HCT116 (cell line): ENCODE measurements at regions not wholly inside any gene's neighbourhood (a gene's known extent, or its start where the extent isn't known, plus 50 kb on each side); places are given as distances from the start of the nearest gene placed in this dataset.
A peak's percentile ranks its signal among the peaks of the same experiment; 100 is the strongest.

Source experiments
- ATAC-seq: fragments of 200-7000 bp; cut with Tn5 transposase; 2 replicates; pipeline ENCODE4 v1.9.1; 2020; ENCODE audit warnings: mild to moderate bottlenecking, moderate library complexity
- BruUV-seq: library from RNA; stranded (reverse); fragments of 400-500 nt; replicated peaks from 2 replicates; lab custom pipeline; 2021; lab: Mats Ljungman, UMichigan
- CTCF ChIA-PET: fragments of 300-600 bp; sonication (Branson Sonifier 250); formaldehyde crosslinking; loops from one replicate; lab custom pipeline; 2021; ENCODE audit warnings: antibody characterized with exemption; lab: Charles Lee
- POLR2A ChIA-PET: fragments of 300-600, 350-600 bp; sonication (Branson Sonifier 250); formaldehyde crosslinking; loops from one replicate; lab custom pipeline; 2021; ENCODE audit warnings: antibody characterized with exemption; lab: Charles Lee
- RAD21 ChIA-PET, 2 experiments: fragments of 300-600 bp; sonication (Branson Sonifier 250); formaldehyde crosslinking; loops; one replicate each; lab custom pipeline; 2023; ENCODE audit warnings: low total read pairs in 2 of 2; ENCODE audit not compliant: uncharacterized antibody in 2 of 2, unreplicated experiment in 2 of 2, low non-redundant PET in 1 of 2; lab: Charles Lee
- DNase-seq: peaks from one replicate; pipeline ENCODE4 v3.0.0-alpha.2; 2010; ENCODE audit warnings: low read depth, low spot score
- H2AFZ ChIP-seq: fragments of 200-600 bp; shearing (Covaris generic), sonication (generic); 2 replicates; pipeline ENCODE4 v1.6.1; 2017; ENCODE audit warnings: low read depth, mixed run types, mixed read lengths, antibody characterized with exemption, low read length; ENCODE audit not compliant: poor library complexity, severe bottlenecking
- H3K27ac ChIP-seq: 2 replicates; pipeline ENCODE4 v1.5.1; 2012; ENCODE audit warnings: low read depth, low read length
- H3K27me3 ChIP-seq: fragments of 200-600 bp; sonication (generic); 2 replicates; pipeline ENCODE4 v1.6.1; 2016; ENCODE audit warnings: mixed run types, low read length, mixed read lengths; ENCODE audit not compliant: insufficient read depth
- H3K36me3 ChIP-seq, 2 experiments: fragments of 200-500 bp in 1 of 2; fragments of 200-600 bp in 1 of 2; sonication (Bioruptor generic) in 1 of 2; sonication (generic) in 1 of 2; 2 replicates each; pipeline versions ENCODE4 v1.5.1 to v1.6.1; 2014 to 2016; ENCODE audit warnings: low read length in 2 of 2, inconsistent platforms in 1 of 2, mixed read lengths in 1 of 2, mixed run types in 1 of 2; ENCODE audit not compliant: insufficient read depth in 2 of 2, control insufficient read depth in 1 of 2
- H3K4me1 ChIP-seq, 2 experiments: fragments of 200-600 bp in 1 of 2; sonication (generic) in 1 of 2; 2 replicates each; pipeline versions ENCODE4 v1.5.1 to v1.6.1; 2012 to 2017; ENCODE audit warnings: low read length in 2 of 2, inconsistent platforms in 1 of 2, mild to moderate bottlenecking in 1 of 2, mixed read lengths in 1 of 2, mixed run types in 1 of 2, moderate library complexity in 1 of 2; ENCODE audit not compliant: insufficient read depth in 2 of 2, control insufficient read depth in 1 of 2
- H3K4me2 ChIP-seq: fragments of 200-600 bp; sonication (generic); 2 replicates; pipeline ENCODE4 v1.6.1; 2017; ENCODE audit warnings: mixed run types, low read length, mixed read lengths
- H3K4me3 ChIP-seq, 2 experiments: fragments of 200-600 bp in 1 of 2; sonication (generic) in 1 of 2; replicated peaks in 1 of 2; 2 replicates each; pipeline ENCODE4 v1.5.1; 2011 to 2016; ENCODE audit warnings: low read length in 2 of 2, control low read depth in 1 of 2, low read depth in 1 of 2, mild to moderate bottlenecking in 1 of 2, mixed read lengths in 1 of 2, mixed run types in 1 of 2
- H3K79me2 ChIP-seq: fragments of 200-600 bp; sonication (generic); 2 replicates; pipeline ENCODE4 v1.6.1; 2017; ENCODE audit warnings: mild to moderate bottlenecking, mixed run types, low read length, moderate library complexity, mixed read lengths; ENCODE audit not compliant: insufficient read depth
- H3K9ac ChIP-seq: fragments of 200-600 bp; sonication (generic); 2 replicates; pipeline ENCODE4 v1.6.1; 2016; ENCODE audit warnings: low read length, mixed read lengths
- H3K9me2 ChIP-seq: fragments of 200-600 bp; sonication (generic), shearing (Covaris generic); 2 replicates; pipeline ENCODE4 v1.6.1; 2017; ENCODE audit warnings: mixed run types, mild to moderate bottlenecking, moderate library complexity; ENCODE audit not compliant: insufficient read depth
- H3K9me3 ChIP-seq, 2 experiments: fragments of 200-500 bp in 1 of 2; fragments of 200-600 bp in 1 of 2; sonication (Bioruptor generic) in 1 of 2; sonication (generic) in 1 of 2; 2 replicates each; pipeline ENCODE4 v1.6.1; 2014 to 2017; ENCODE audit warnings: low read length in 2 of 2, mixed read lengths in 2 of 2, inconsistent platforms in 1 of 2, low read depth in 1 of 2, mild to moderate bottlenecking in 1 of 2, mixed run types in 1 of 2, moderate library complexity in 1 of 2; ENCODE audit not compliant: control insufficient read depth in 1 of 2, insufficient read depth in 1 of 2
- H4K20me1 ChIP-seq: fragments of 200-600 bp; sonication (generic), shearing (Covaris generic); 2 replicates; pipeline ENCODE4 v1.6.1; 2017; ENCODE audit warnings: mixed run types, mild to moderate bottlenecking, moderate library complexity; ENCODE audit not compliant: insufficient read depth
- CBX3 ChIP-seq: IDR thresholded peaks from 2 replicates; pipeline ENCODE4 v1.6.1; 2012; ENCODE audit warnings: low read depth
- CTCF ChIP-seq, 3 experiments: fragments of 200-600 bp in 1 of 3; sonication (generic) in 1 of 3; IDR thresholded peaks in 2 of 3; conservative IDR thresholded peaks in 1 of 3; 2 replicates each; pipeline ENCODE4 v1.5.1; 2012 to 2017; ENCODE audit warnings: low read depth in 2 of 3, low read length in 2 of 3, antibody characterized with exemption in 1 of 3, borderline replicate concordance in 1 of 3, control low read depth in 1 of 3, mild to moderate bottlenecking in 1 of 3, mixed read lengths in 1 of 3, mixed run types in 1 of 3, moderate library complexity in 1 of 3; ENCODE audit not compliant: insufficient read depth in 1 of 3
- EGR1 ChIP-seq: IDR thresholded peaks from 2 replicates; pipeline ENCODE4 v1.6.1; 2012; ENCODE audit warnings: low read depth
- EZH2 ChIP-seq: fragments of 200-600 bp; sonication (generic); IDR thresholded peaks from 2 replicates; pipeline ENCODE4 v1.6.1; 2017; ENCODE audit warnings: antibody characterized with exemption, mixed run types
- EZH2phosphoT487 ChIP-seq: fragments of 200-600 bp; IDR thresholded peaks from 2 replicates; pipeline ENCODE4 v1.6.1; 2018; ENCODE audit warnings: antibody characterized with exemption, borderline replicate concordance
- JUND ChIP-seq: IDR thresholded peaks from 2 replicates; pipeline ENCODE4 v1.6.1; 2012
- RAD21 ChIP-seq: IDR thresholded peaks from 2 replicates; pipeline ENCODE4 v1.6.1; 2012; ENCODE audit warnings: low read depth, mild to moderate bottlenecking
- SIN3A ChIP-seq: IDR thresholded peaks from 2 replicates; pipeline ENCODE4 v1.6.1; 2012; ENCODE audit warnings: low read depth
- SRF ChIP-seq: IDR thresholded peaks from 2 replicates; pipeline ENCODE4 v1.6.1; 2012; ENCODE audit warnings: low read depth
- TCF7L2 ChIP-seq: IDR thresholded peaks from 2 replicates; pipeline ENCODE4 v1.7.0; 2011; ENCODE audit warnings: borderline replicate concordance, inconsistent platforms; ENCODE audit not compliant: insufficient read depth, insufficient read length; ENCODE audit errors: extremely low read depth
- YY1 ChIP-seq: IDR thresholded peaks from 2 replicates; pipeline ENCODE4 v1.6.1; 2011; ENCODE audit warnings: low read length, low read depth, moderate library complexity, mild to moderate bottlenecking; ENCODE audit not compliant: insufficient replicate concordance; ENCODE audit errors: extremely low read depth
- ZNF274 ChIP-seq: fragments of 200-500 bp; sonication (Bioruptor generic); IDR thresholded peaks from 2 replicates; pipeline ENCODE4 v1.6.1; 2014; ENCODE audit warnings: mild to moderate bottlenecking, low read depth, low read length, inconsistent platforms
- intact Hi-C: fragments of 100-400 bp; cut with micrococcal nuclease; formaldehyde crosslinking; loops from 2 replicates; pipeline ENCODE4 v1.10.0; 2022
- TF ChIP-seq, protein P1 (sequence below): IDR thresholded peaks from 2 replicates; pipeline ENCODE4 v1.6.1; 2012
- TF ChIP-seq, protein P2 (sequence below): IDR thresholded peaks from 2 replicates; pipeline ENCODE4 v1.6.1; 2011; ENCODE audit warnings: mild to moderate bottlenecking, low read length, moderate library complexity; ENCODE audit not compliant: insufficient replicate concordance; ENCODE audit errors: extremely low read depth

DNA sequence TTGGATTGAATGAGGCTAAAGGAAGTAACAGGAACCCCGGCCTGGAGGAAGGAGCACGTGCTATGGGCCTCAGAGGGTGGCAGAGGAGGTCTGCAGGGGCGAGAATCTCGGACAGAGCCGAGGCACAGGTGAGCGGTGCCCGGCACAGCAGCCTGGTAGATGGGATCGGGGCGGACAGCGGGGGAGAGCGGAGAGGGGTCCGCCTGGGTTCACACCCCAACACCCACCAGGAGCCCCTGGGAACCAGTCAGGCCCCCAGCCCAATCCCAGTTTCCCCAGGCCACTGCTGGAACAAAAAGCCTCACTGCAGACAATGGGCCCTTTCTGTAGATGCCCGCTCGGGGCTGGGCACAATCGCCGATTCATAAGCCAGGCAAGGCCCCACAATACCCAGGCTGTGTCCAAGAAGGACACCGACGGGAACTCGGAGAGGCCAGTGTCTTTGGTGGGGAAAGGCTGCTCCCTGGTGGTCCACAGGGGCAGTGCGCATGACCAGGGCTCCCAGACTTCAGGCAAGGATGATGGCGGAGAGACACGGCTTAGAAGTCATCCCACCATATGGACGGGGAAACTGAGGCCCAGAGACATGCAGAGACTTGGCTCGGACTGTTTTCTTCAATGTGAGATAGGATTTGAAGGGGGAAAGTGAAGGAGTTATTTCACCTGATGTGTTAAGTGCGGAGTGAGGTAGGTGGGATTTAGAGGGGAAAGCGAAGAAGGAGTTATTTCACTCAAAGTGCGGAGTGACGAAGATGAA is 106.9 kb upstream of the GPR26 start:
- no peaks in the 10 kb centered on the region for H3K36me3 ChIP-seq
- no peak overlapping the region for H3K4me3 ChIP-seq
- H3K4me1 ChIP-seq, result 0 out of 4 replicates have a peak, but pooled peaks cover 0 to 3% of the 10 kb centered on the region in 2 experiments
- ATAC-seq, result peak; percentile 97
- intact Hi-C loops, result loop anchor here (1.0 to 2.0 kb wide), 4 partner anchors 426 to 992 kb away; partner anchors contain the start of gene PSTK
- H3K4me2 ChIP-seq, result 0 out of 2 replicates have a peak overlapping the region, but pooled peaks have one; percentile 6
- H3K9me2 ChIP-seq, result no peaks in the 10 kb centered on the region
- peak; percentile 60 for DNase-seq
- H3K9me3 ChIP-seq, result no peaks in the 10 kb centered on the region
- ChIA-PET RAD21 (no interaction called here), POLR2A (no interaction called here), CTCF (interaction anchor here (1.0 to 2.0 kb wide), 4 partner anchors 425 to 516 kb away, joined by 3 to 15 read pairs (median 4); no protein-coding TSS in a partner anchor)
- H4K20me1 ChIP-seq, result no peaks in the 10 kb centered on the region
- no peaks in the 10 kb centered on the region for H3K79me2 ChIP-seq
- H3K27me3 ChIP-seq, result no peaks in the 10 kb centered on the region
- BruUV-seq, result no TSS peak
- TF ChIP-seq CTCF (IDR thresholded peaks at IDR 0.05 in 2 of 3, conservative IDR thresholded peaks at IDR 0.05 in 1 of 3; ENCODE audit: borderline replicate concordance in 1 of 3, insufficient read depth in 1 of 3, low read depth in 2 of 3, low read length in 2 of 3) (peak; percentile 95 to 100 (median 100)), RAD21 (peak; percentile 99)
- TF ChIP-seq, protein P1, sequence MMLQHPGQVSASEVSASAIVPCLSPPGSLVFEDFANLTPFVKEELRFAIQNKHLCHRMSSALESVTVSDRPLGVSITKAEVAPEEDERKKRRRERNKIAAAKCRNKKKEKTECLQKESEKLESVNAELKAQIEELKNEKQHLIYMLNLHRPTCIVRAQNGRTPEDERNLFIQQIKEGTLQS, result no peak
- no peak overlapping the region for H3K9ac ChIP-seq
- H3K27ac ChIP-seq, result no peak overlapping the region
- H2AFZ ChIP-seq, result no peak overlapping the region

DNA sequence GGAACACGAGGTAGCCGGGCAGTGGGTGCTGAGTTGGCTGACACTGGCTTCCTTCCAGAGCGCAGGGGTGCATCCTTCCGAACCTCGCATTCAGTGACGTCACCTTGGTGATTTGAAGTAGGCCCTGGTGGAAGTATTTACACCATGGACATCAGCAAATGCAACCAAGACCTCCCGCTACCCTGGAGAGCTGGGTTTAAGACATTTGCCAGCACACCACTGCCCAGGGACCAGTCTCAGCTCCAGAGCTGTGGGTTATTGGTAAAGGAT is 106.4 kb upstream of the GPR26 start:
- no peaks in the 10 kb centered on the region for H3K36me3 ChIP-seq
- no peaks in the 10 kb centered on the region for H3K27me3 ChIP-seq
- H3K79me2 ChIP-seq, result no peaks in the 10 kb centered on the region
- no peaks in the 10 kb centered on the region for H4K20me1 ChIP-seq
- intact Hi-C loops, result loop anchor here (1.0 to 5.0 kb wide), 5 partner anchors 426 to 993 kb away; partner anchors contain the start of gene PSTK
- no peaks in the 10 kb centered on the region for H3K9me2 ChIP-seq
- no TSS peak for BruUV-seq
- ChIA-PET RAD21 (no interaction called here), CTCF (interaction anchor here (1.5 to 1.9 kb wide), 2 partner anchors 515 to 517 kb away, joined by 4 to 5 read pairs; no protein-coding TSS in a partner anchor), POLR2A (no interaction called here)
- H2AFZ ChIP-seq, result no peak overlapping the region
- H3K4me2 ChIP-seq, result no peak overlapping the region
- no peak overlapping the region for H3K9ac ChIP-seq
- ATAC-seq (no peak; the same call in 1 of the 2 replicates), DNase-seq (no peak)
- no peak overlapping the region for H3K4me3 ChIP-seq
- no peak overlapping the region for H3K27ac ChIP-seq
- H3K9me3 ChIP-seq, result no peaks in the 10 kb centered on the region
- 0 out of 4 replicates have a peak, but pooled peaks cover 0 to 3% of the 10 kb centered on the region in 2 experiments for H3K4me1 ChIP-seq
- TF ChIP-seq JUND, result no peak
- no peak for TF ChIP-seq SIN3A
- TF ChIP-seq, protein P1, result no peak
- no peak for TF ChIP-seq TCF7L2
- TF ChIP-seq, protein P2, sequence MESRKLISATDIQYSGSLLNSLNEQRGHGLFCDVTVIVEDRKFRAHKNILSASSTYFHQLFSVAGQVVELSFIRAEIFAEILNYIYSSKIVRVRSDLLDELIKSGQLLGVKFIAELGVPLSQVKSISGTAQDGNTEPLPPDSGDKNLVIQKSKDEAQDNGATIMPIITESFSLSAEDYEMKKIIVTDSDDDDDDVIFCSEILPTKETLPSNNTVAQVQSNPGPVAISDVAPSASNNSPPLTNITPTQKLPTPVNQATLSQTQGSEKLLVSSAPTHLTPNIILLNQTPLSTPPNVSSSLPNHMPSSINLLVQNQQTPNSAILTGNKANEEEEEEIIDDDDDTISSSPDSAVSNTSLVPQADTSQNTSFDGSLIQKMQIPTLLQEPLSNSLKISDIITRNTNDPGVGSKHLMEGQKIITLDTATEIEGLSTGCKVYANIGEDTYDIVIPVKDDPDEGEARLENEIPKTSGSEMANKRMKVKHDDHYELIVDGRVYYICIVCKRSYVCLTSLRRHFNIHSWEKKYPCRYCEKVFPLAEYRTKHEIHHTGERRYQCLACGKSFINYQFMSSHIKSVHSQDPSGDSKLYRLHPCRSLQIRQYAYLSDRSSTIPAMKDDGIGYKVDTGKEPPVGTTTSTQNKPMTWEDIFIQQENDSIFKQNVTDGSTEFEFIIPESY, result no peak
- TF ChIP-seq ZNF274, result no peak
- no peak for TF ChIP-seq EGR1
- no peak for TF ChIP-seq SRF
- TF ChIP-seq EZH2phosphoT487, result no peak
- no peak for TF ChIP-seq CBX3
- TF ChIP-seq EZH2, result no peak
- no peak for TF ChIP-seq YY1
